Choroid plexus epithelial cell (primary cell): ENCODE measurements at regions not wholly inside any gene's neighbourhood (a gene's known extent, or its start where the extent isn't known, plus 50 kb on each side); places are given as distances from the start of the nearest gene placed in this dataset.

Source experiments
- DNase-seq: peaks from one replicate; pipeline ENCODE4 v3.0.0-alpha.2; 2010; ENCODE audit warnings: low read depth
- H3K4me3 ChIP-seq: 2 replicates; pipeline ENCODE4 v1.5.1; 2011; ENCODE audit warnings: low read depth, mild to moderate bottlenecking, control low read depth, low read length, moderate library complexity
- TF ChIP-seq, protein P1 (sequence below): conservative IDR thresholded peaks from 2 replicates; pipeline ENCODE4 v1.5.1; 2011; ENCODE audit warnings: low read depth, mild to moderate bottlenecking, control low read depth, inconsistent platforms, low read length, moderate library complexity

DNA sequence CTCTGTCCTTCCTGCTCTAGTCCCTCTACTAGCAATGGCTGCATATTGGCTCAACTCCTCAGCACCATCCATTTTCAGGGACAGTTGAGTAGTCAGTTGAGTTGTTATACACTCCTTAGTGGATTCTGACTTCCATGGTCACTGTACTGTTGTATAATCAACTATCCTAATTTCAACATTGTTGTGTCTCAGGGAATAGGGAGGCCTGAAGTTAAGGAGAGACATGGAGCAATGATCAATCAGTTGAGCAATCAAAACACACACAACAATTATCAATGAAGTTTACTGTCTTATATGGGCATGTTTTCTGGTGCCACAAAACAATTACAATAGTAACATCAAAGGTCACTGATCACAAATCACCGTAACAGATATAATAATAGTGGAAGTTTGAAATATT, 255.9 kb downstream of the KCNC2 start:
- TF ChIP-seq, protein P1, sequence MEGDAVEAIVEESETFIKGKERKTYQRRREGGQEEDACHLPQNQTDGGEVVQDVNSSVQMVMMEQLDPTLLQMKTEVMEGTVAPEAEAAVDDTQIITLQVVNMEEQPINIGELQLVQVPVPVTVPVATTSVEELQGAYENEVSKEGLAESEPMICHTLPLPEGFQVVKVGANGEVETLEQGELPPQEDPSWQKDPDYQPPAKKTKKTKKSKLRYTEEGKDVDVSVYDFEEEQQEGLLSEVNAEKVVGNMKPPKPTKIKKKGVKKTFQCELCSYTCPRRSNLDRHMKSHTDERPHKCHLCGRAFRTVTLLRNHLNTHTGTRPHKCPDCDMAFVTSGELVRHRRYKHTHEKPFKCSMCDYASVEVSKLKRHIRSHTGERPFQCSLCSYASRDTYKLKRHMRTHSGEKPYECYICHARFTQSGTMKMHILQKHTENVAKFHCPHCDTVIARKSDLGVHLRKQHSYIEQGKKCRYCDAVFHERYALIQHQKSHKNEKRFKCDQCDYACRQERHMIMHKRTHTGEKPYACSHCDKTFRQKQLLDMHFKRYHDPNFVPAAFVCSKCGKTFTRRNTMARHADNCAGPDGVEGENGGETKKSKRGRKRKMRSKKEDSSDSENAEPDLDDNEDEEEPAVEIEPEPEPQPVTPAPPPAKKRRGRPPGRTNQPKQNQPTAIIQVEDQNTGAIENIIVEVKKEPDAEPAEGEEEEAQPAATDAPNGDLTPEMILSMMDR, result no peak
- DNase-seq, result no peak
- H3K4me3 ChIP-seq, result no peak overlapping the region

DNA sequence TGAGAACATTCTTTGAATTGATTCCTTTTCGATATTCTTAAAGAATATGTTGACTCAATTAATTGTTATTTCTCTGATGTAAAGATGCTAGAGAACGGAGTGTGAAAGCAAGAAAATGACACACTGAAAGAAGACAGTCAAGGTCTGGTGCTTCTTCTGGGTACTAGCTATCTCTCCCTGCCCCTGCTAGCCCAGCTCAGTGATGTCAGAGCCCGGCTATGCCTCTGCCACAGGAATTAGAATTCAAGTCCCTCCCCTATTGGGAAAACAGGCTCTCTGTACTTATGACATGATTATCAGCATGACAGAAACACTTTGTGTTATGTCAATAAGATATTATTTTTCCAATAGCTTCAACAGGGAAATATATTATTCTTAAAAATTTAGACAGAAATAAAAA, 252.4 kb downstream of the KCNC2 start:
- TF ChIP-seq, protein P1, result no peak
- DNase-seq, result no peak

DNA sequence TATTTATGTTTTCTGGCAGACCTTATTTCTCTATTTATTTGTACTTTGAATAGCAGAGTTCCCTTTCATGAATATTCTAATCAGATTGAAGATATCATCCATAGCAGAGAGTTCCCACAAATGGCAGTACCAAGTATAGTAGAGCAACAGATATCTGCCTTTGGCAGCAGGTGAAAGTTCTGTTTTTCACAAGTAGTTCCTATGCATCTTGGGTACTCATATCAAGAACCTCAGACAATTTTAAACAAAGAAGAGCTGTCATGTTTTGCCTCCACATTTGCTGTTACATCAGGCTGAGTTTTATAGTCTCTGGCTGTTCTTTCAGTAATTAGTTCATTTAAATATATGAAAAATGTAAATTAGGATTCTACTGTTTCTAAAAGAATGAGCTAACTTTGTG, 252.0 kb downstream of the KCNC2 start:
- TF ChIP-seq, protein P1, result no peak
- no peak overlapping the region for H3K4me3 ChIP-seq
- DNase-seq, result no peak

More for the DNA sequence above, 252.4 kb downstream of the KCNC2 start:
- H3K4me3 ChIP-seq, result no peak overlapping the region

DNA sequence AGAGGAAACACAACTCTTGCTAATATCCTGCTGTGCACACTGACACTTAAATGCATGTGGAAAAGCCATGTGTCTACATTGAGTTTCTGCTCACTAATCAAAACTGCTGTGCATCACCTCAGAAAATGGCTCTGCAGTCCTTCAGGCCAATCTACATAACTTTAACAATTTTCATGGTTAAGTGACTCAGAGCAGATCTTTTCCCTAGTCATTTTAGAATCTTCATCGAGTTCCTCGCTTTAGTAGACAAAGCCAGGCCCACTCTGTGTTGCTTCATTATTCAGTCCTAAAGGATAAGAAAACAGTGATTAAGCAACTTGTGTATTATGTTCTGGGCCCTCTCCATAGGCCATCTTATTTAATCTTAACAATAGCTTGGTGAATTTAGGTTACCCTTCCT, 250.0 kb downstream of the KCNC2 start:
- no peak overlapping the region for H3K4me3 ChIP-seq
- TF ChIP-seq, protein P1, result no peak
- DNase-seq, result no peak

DNA sequence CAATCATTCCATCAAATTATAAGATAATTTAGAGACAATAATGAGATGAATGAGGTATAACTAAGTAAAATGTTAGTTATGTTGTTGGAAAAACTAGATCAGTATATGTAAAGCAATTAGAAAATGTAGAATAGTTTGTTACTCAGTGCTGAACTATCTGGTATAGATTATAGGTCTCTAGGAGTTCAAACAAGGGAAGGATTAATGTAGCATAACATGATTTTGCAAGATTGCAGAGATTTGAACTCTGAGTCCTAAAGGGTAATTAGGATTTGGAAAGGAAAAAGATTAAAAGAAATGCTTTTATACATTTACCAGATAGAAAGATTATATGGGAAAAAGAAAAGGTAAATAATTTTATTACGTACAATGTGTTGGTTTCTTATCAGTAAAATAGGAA, 246.3 kb downstream of the KCNC2 start:
- DNase-seq, result no peak
- no peak overlapping the region for H3K4me3 ChIP-seq
- TF ChIP-seq, protein P1, result no peak

DNA sequence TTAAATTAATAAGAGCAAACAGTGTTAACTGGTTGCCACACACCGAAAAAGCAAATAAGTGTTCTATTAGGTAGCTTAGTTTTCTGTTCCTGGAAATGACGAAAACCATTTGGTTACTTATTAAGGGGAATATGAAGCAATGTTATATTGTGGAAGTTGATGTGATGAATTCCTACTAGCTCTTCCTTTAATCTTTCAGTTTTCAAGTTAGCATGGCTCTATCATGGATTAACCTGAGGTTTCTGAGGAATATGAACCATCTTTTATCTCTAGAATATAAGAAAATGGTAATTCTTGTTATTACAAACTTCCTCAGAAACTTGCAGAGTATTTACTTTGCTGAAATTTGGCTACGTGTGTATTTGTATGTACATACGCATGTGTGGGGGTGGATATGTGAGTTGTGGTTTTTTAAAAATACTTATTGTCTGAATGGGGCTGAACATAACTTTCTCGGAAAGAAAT, 245.7 kb downstream of the KCNC2 start:
- H3K4me3 ChIP-seq, result no peak overlapping the region
- TF ChIP-seq, protein P1, result no peak
- no peak for DNase-seq

DNA sequence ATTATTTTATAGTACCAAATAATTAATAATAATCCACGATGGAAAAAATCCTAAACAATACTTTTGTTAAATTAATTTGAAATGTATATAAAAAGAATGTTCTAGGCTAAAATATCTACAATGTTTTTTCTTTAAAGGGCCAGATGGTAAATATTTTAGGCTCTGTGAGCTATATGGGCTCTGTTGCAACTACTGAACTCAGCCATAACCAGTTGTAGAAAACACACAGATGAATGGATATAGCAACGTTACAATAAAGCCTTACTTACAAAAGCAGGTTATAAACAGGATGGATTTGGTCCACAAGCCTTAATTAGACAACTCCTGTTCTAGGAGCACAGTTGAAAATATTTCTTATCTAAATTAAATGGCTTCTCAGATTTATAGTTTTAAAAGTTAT, 245.2 kb downstream of the KCNC2 start:
- H3K4me3 ChIP-seq, result no peak overlapping the region
- no peak for DNase-seq

More for the DNA sequence above, 245.2 kb downstream of the KCNC2 start:
- TF ChIP-seq, protein P1, result no peak
